HG03457 (cell line): ENCODE measurements at regions not wholly inside any gene's neighbourhood (a gene's known extent, or its start where the extent isn't known, plus 50 kb on each side); places are given as distances from the start of the nearest gene placed in this dataset.

ENCODE experiments used
- ATAC-seq: cut with Tn5 transposase; IDR thresholded peaks from one replicate; pipeline ENCODE4 v1.9.1; 2021; ENCODE audit warnings: moderate number of reproducible peaks; ENCODE audit not compliant: unreplicated experiment

DNA sequence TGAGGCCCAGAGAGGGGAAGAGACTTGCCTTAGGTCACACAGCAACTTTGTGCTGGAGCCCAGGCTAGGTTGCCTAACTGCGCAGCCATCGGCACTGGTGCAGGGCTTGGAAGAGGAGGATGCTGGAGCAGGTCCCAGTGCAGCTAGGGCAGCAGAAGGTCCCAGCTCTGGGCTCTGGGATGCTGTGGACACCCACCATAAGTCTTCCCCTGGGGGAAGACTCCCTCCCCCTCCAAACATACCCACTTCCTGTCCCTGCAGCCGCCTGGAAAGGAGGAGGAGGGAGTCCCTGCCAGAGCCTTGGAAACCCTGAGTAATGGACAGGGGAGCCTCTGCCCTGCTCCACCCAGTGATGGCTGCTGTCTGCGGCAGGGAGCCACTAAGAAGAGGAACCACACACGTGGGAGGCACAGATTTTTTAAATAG, 93.6 kb downstream of the NCR2 start:
- no peak for ATAC-seq

DNA sequence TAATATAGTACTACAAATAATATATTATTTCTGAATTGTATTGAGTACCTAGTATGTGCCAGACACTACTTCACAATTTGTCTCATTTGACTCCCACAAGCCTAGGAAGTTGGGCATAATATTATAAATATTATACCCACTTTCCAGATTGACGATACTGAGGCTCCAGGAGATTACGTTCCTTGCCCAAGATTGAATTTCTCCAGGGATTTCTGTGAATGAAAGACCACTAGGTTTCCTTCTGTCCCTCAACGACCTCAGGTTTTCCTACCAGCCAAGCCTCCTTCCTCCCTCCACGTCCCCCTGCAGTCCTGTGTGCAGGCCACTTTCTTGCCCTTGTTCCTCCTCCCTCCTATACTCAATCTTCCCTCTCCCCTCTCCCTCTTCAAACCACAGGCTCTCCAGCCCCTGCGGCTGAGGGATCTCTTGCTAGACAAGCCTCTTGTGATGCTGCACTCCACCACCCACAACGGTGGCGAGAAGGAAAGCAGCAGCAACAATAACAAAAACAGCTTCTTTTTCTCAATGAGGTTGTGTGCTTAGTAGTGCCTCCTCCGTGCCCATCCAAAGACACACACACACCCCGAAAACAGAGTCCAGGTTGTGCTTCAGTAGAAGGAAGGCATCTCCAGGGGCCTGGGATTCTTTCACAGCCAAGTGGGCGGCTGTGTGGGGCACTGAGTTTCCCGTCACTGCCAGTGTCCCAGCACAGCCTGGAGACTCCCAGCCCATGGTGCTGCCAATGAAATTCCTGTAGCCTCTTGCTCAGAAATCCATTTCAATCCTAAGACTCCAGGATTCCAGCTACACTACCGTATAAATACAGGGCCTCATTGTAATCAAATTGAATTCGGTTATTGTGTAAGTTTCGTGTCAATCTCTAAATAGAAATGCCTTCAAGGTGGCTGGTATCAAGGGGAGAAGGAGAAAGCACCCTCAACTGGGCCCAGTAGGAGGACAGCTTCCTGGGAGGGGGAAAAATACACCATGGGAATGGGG, 94.4 kb downstream of the NCR2 start:
- no peak for ATAC-seq

DNA sequence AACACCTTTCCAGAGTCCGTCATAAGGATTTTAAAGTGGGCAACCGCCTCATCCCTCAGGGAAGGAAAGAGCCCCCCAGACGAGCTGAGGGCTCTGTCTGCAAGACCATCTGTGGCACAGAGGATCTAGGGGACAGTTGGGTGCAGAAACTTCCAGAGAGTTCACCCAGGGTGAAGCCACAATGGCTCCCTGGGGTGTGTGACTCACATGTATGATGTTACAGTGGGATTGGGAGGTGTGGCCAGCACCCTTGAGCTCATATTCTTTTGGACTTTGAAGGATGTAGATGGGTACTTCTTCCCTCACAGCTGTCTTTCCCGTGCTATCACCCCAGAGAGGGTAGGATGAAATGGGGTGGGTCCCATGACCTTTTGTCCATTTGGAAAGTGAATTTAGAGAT, 95.5 kb downstream of the NCR2 start:
- no peak for ATAC-seq

DNA sequence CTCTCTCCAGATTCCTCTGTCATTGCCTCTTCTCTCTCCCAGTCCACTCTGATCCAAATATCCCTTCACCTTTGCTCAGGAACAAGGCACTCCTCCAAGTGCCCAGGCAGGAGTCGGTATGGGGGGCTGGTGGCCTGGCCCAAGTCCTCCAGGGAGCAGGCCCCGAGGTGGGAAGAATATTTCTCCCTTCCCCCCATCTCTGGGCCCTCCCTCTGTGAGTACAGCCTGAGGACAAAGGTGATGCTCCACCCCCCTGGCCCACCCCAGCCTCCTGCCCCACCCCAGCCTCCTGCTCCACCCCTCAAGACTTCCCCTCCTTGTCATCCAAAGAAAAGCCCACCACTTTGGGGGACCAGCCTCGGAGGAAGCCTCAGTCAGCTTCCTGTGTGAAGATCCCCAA, 96.9 kb downstream of the NCR2 start:
- ATAC-seq, result no peak

DNA sequence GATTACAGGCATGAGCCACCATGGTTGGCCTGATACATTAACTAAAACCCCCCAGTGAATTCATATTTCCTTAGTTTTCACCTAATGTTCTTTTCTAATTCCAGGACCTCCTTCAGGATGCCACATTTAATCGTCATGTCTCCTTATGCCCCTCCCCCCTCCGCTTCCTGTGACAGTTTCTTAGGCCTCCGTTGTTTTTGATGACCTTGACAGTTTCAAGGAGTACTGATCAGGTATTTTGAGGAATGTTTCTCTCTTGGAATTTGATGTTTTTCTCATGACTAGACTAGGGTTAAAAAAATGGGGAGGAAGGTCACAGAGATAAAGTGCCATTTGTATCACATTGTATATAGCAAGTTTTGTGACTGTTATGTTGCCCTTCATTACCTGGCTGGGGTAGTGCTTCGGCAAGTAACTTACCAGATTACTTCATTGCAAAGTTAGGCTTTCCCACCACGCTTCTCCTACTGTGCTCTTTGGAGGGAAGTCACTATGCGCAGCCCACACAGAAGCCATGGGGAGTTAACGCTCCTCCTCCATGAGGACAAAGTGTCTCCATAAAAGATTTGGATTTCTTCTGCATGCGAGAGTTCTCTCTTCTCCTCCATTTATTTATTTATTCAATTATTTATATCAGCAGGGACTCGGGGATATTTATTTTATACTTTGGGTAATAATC, 99.5 kb downstream of the NCR2 start:
- no peak for ATAC-seq

DNA sequence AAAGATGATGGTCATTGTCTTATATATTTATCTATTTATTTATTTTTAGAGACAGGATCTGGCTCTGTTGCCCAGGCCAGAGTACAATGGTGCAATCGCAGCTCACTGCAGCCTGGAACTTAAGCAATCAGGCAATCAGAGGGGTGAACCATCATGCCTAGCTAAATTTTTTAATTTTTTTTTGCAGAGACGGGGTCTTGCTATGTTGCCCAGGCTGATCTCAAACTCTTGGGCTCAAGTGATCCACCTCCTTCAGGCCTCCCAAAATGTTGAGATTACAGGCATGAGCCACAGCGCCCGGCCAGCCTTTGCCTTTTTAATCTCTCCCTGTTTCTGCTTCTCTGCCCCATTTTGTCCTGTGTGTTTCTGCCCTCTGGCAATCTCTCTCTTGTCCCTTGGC, 102.2 kb downstream of the NCR2 start:
- ATAC-seq, result no peak

DNA sequence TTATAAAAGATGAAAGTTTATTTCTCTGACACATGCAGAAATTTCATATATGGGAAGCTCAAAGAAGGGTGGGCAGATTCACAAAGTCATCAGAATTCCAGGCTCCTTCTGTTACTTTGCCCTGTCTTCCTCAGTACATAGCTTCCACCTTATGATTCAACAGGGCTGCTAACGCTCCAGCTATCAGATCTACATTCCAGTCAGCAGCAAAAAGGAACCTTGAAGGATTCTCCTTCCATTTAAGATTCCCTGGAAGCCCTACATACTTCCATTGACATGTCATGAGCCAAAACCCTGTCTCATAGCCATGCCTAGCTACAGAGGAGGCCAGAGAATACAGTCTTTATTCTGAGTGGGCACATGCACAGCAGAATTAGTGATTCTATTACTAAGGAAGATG, 103.3 kb downstream of the NCR2 start:
- no peak for ATAC-seq

DNA sequence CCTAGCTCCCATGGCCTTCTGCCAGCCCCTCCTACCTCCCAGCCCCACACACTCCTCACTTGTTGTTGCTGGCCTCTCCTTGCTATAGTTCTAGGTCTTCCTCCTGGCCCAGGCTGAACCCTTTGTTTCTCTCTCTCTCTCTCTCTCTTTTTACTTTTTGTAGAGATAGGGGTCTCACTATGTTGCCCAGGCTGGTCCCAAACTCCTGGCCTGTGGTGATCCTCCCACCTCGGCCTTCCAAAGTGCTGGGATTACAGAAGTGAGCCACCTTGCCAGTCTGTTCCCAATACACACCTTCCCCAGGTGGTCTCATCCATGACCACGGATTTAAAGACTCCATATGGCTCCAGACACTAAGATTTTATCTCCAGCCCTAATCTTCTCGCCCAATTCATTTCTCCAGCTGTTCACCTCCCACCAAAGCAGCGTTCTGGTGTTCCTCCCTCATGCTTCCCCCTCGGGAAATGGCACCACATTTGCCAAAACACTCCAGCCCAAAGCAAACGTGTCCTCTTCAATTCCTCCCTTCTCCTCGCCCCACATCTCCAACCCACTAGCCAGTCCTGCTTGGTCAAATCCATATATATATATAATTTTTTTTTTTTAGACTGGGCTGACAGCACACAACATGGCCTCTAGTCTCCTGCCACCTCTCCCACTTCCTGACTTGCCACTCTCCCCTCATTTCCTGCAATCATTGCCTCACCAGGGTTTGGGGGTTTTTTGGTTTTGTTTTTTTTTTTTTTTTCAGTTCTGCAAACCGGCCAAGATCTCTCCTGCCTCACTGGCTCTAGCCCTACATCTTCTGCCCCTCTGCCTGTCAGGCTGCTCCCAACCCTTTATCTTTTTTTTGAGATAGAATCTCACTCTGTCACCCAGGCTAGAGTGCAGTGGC, 104.4 kb downstream of the NCR2 start:
- ATAC-seq, result peak; percentile 64

DNA sequence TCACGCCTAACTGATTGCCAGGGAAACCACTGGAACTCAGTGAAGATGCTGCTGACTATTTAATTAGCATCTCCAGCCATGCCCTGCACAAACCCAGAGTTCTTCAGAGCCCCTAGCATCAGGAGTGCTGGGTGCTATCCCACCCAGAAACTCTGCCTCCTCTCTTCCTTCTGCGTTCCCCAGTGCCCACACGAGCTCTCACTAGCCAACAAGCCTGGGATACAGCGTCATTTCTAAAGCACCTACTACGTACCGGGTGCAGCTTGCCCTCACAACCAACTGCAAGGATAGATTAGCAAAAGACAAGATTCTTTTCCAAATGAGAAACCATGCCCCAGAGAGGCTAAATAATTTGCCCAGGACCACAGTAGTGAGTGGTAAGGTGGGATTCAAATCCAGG, 105.2 kb upstream of the FOXP4 start:
- ATAC-seq, result no peak

DNA sequence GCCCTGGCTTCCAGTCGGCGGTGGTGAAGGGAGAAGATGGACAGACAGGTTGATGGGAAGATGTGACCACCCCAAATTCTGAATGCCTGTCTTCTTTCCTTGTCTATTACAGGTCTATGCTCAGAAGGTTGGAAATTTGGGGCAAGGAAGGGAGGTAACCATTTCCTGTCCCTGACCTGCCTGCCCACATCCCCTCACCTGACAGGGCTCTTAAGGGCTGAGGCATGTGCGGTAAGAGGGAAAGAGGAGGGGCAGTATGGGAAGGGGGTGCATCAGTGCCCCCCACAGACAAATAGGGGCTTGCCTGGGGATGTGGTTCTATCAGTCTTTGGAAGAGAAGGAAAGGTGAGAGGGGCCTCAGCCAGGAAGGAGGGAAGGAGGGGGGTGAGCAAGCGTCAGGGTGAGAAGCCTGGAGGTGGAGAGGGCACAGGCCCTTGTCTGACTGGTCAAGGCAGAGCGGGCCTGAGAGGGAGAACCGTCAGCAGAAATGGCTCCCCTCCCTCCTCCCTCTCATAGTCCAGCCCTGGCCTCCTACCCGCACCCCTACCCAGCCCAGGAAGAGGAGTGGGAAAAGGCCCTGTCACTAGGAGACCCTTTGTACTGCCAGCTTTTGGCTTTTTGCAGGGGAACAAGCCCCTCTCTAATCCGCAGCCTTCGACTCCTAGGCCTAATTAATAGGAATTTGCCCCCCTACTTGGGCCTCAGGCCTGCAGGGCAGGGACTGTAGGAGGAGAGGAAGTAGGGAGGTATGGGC, 104.4 kb upstream of the FOXP4 start:
- ATAC-seq, result no peak

DNA sequence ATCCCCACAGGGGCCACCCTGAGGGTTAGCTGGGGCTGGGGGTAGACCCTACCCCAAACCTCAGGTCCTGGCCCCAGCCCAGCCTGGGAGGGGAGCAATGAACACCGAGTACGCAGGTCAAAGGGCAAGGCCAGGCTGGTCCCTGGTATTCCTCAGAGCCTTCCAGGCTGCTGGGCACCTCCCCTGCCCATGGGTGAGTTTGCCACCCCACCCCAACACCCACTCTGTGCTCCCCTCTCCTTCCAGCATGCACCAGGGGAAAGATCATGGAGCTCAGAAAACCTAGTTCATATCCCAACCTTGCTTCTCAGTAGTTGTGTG, 103.9 kb upstream of the FOXP4 start:
- no peak for ATAC-seq

DNA sequence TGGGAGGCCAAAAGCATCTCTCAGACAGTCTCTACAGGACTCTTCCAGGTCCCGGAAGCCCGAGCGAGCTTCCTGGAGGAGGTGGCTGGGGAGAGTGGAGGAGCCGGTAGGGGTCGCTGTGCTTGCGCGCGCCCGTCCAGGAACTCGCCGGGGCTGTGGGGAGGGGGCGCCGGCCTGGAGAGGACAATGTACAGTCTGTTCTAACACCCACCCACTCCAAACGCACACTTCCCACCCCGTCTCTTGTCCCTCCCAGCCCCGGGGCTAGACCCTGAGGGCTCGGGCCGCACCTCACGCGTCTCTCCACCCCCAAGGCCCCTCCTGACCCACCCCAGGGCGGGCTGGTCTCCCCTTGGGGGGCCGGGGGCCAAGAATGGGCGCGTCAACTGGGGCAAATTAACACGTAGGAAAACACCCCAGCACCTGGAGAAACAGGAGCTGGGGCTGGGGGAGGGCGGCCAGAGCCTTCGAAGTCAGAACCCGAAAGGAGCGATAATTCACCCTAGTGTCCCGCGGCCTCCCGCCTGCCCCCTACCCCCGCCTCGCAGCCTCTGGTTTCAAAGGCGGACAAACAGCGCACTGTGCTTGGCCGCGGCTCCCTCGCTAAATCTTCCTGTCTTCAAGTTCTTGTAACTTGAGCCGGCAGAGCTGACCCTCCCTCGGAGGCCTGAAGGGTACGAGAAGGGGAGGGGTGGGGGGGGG, 103.2 kb upstream of the FOXP4 start:
- no peak for ATAC-seq

DNA sequence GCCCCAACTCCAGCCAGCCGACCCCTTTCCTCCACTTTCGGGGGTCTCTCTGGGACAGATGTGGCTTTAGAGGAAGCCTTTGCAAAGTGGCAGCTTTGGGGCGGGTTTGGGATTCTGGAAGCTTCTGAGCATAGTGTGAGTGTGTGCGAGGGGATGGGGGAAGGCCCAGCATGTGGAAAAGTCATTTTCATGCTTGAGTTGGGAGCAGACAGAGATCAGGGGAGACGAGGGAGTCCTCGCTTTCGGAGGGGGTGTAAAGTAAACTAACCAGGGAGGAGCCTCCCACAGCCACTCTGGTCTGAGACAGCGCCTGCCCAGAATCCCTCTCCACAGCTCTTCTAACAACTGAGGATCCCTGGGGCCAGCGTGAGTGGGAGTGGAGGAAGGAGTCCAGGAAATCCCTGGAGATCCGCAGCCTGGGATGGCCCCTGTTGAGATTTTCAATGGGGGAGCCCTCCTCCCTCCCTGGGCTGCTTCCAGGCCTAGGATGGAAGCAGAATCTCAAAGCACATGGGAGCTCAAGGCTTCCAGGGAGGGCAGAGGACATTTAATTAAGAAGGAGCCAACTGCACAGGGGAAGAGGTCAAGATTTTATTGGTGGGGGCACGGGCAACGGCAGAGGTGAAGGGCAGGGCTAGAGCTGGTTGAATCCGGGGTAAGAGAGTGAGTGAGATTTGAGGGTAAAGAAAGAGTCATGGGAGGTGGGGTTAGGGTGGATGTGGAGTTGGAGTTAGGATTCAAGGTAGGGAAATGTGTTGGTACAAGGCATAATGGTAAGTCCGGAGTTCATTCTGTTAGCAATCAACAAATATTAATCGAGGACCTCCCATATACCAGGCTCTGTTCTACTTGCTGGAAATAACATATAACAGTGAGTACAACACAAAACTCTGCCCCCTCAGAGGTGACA, 102.3 kb upstream of the FOXP4 start:
- no peak for ATAC-seq

DNA sequence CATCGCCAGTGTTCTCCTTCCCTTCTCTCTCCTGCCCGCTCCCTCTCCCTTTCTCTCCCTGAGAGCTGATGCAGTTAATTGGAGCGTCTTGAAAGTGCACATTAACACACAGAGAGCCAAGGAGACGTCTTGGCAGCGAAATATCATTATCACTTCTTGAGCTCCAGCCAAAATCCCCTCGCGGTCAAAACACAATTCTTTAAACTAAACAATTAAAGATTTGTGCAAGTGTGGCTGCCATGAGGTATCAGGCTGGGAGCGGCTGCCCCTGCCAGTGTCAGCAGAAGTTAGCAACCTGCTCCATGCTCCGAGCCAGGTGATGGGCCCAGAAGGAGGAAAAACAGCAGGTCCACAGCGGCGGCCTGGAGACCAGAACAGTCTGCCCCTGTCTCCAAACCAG, 100.9 kb upstream of the FOXP4 start:
- no peak for ATAC-seq

DNA sequence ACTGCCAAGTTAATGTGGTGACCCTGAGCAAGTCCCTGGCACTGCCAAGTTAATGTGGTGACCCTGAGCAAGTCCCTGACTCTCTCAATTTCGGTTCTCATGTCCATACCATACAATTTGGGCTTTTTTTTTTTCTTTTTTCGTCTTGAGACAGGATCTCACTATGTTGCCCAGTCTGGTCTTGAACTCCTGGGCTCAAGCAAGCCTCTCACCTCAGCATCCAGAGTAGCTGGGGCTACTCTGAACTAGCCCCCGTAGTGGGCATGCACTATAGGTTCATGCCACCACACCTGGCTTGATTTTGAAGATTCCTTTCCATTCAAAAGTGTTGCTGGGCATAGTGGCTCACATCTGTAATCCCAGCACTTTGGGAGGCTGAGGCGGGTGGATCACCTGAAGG, 100.0 kb upstream of the FOXP4 start:
- ATAC-seq, result no peak

DNA sequence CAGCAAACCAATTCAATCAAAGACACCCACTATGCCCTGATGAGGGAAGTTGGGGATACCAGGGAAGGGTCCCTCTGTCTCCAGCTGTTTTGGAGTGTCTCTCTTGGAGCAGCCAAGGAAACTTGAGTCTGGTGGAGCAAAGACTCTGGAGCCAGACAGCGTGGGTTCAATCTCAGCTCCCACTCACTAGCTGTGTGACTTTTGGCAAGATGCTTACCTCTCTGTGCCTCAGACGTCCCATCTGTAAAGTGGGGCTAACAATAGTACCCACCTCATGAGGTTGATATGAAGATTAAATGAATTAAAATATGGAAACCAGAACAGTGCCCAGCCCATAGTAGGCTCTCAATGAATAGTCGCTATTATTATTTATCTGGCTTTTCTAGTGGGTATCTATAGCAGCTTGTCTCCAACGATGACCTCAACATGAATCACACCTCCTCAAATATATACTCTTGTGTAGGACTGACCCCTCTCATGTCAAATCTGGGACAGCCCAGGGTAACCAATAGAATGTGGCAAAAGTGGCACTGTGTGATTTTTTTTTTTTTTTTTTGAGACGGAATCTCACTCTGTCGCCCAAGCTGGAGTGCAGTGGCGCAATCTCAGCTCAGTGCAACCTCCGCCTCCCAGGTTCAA, 99.2 kb upstream of the FOXP4 start:
- ATAC-seq, result no peak

DNA sequence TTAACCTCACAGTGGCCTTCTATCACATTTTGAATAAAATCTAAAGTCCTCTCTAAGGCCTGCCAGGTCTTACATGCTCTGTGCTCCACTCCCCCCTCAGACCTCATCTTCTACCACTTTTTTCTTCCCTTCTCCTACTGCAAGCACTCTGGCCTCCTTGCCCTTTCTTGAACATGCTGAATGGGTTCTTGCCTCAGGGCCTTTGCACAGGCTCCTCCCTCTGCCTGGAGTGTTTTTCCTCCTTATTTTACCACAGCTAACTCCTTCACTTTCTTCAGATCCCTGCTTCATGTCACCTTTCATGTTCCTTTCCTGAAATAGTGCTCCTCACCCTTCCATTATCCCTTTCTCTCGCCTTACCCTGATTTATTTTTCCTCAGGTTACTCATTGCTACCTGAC, 97.9 kb upstream of the FOXP4 start:
- no peak for ATAC-seq

DNA sequence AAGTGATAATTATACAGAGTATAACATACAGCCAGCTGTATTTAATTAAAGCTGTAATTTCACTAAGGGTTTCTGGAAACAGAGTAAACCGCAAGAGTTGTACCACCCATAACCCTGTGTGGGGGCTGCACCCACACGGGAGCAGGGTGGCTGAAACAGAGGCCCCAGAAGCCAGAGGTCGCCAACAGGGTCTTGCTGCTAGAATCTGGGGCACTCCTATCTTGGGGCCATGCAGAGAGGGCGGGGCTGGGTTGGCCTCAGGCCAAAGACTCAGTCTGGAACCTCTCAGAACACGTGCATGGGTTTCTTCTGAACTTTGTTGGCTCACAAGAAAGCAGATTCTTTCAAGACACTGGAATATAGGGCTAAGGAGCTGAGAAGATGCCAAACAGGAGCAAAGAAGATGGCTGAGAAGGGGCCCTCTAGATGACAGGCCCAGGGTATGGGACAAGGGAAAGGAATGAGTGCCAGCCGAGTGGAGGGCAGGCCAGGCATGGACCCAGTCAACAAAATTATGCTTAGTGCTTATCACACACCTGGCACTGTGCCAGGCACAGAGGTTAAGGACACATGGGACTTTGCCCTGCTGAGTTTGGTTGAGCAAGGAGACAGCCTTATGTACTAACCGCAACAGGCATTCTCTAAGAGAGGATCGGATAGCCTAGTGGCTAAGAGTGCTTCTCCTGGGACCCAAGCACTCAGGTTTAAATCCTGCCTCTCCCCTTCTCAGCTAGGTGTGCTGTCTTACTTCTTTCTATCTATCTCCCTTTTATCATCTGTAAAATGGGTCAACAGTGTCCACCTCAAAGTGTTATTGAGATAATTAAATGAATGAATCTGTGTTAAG, 96.6 kb upstream of the FOXP4 start:
- ATAC-seq, result no peak
